ENCODE measurements at regions not wholly inside any gene's neighbourhood (a gene's known extent, or its start where the extent isn't known, plus 50 kb on each side); places are given as distances from the start of the nearest gene placed in this dataset.
"Not testable (repeated sequence)": the region's sequence is repeated elsewhere in the genome, so short reads cannot be mapped to it uniquely, and the experiment has no call there.

DNA sequence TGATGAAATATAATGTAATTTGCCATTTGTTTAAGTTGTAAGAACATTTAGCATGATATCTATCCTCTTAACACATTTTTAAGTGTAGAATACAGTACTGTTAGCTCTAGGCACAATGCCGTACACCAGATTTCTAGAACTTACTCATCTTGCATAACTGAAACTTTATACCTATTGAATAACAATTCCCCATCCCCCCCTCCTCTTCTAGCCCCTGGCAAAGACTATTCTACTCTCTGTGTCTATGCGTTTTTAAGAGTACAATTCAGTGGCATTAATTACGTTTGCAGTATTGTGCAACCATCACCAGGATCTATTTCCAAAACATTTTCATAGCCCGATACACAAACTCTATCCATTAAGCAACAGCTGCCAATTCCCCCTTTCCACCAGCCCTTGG lies 261.7 kb downstream of the PLOD2 start:
- no peak for DNase-seq (ENCODE audit: low read depth in 2 of 2)

DNA sequence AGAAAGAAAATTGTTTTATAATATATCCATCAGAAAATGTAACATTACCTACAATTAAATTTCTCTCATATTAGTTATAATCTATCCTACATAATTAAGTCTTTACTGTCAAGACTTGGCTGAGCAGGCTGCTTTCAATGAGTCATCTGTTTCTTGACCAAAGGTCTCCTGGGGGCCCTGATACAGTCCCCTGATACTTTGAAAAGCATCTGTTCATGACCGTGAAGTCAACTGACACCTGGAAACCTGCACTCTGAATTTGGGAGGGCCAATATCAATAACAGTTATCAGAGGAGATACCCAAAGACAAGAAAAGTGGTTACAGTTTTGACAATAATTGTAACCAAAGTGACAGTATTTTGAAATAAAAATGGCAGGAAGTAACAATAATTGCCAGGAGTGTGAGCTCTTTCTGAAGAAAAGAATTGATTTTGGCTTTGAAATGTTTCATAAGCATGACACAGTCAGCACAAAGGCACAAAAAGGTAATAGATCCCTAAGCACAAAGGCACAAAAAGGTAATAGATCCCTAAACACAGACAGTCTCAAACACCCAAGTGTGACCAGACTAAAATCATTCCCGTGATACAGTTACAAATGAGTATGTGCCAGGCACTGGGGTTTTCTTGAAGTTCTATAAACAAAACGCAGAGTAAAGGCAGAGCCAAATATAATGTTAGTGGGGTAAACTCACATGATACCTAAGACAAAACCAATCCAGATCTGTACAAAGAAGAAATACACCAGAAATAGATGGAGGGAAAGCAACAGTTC lies 260.7 kb downstream of the PLOD2 start:
- DNase-seq (ENCODE audit: low read depth in 2 of 2) = no peak

DNA sequence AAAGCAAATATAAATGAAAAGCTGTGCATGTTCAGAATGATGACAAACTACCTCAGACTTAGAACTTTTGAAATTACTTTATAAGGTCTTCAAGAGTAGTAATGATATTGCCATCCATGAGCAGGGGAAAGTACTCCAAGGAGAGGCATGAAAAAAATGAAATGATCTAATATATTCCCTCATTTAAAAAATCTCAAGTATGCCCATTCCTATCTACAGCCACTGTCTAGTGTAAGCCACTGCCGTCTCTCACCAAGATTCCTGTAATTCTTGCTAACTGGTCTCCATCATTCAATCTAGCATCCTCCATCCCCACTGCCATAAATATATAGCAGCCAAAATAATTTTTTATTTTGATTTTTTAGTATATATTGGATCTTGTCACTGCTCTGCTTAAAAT lies 258.8 kb downstream of the PLOD2 start:
- DNase-seq (ENCODE audit: low read depth in 2 of 2) = no peak

DNA sequence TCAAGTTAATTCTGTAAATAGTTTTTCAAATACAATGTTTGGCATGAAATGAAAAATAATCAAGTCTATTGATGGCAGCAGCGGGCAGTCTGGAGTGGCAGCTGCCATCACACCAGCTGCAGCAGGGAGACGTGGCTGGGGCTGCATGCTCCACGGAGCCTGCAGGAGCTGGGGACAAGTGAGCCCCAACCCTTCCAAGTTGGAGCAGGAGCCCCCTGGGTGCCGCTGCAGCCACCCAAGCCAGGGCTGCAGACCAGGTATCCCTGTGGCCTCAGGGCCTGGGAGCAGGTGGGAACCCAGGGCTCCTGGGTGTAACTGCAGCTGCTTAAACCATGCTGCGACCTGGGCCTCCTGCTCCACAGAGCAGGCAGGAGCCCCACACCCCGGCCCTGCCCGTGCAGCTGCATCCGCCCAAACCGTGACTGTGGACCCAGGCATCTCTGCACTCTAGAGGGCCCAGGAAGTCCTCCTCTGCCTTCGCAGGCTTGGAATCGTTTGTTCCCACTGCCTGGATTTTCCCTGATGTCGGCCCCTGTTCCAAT lies 257.4 kb downstream of the PLOD2 start:
- DNase-seq (ENCODE audit: low read depth in 2 of 2) = no peak

DNA sequence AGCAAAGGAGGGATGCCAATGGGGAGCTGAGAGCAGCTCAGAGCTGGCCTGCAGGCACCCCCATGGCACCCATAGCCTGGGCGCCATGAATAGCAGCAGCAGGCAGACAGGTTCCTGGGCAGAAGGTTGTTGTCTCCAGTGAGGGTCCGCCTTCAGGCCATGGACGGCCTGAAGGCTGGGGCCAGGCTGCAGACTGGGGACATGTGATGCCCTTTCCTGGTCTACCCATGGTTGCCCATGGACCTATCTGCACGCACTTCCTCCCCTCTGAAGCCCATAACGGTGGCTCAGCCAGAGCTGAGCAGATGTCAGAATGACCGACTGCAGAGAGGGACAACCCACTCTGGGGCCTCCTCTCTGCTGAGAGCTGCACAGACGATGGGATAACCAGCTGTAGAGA lies 256.8 kb downstream of the PLOD2 start:
- DNase-seq (ENCODE audit: low read depth in 2 of 2) = no peak

DNA sequence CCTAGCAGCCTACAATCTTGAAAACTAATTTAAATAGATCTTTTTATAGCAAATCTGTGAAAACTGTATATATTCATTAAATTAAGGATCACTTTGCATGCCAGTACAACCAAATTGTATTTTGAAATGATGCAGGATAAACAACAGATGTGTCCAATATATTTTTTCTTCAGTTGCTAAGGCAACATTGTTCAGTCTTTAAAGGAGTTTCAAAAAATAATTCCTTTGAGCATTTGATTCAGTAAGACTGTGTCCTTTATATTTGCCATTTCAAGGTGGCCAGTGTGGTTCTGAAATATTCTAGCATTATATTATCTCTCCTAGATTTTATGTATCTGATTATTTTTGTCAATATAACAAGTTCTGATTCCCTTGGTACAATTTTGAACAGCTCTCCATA lies 254.7 kb downstream of the PLOD2 start:
- DNase-seq (ENCODE audit: low read depth in 2 of 2) = no peak

DNA sequence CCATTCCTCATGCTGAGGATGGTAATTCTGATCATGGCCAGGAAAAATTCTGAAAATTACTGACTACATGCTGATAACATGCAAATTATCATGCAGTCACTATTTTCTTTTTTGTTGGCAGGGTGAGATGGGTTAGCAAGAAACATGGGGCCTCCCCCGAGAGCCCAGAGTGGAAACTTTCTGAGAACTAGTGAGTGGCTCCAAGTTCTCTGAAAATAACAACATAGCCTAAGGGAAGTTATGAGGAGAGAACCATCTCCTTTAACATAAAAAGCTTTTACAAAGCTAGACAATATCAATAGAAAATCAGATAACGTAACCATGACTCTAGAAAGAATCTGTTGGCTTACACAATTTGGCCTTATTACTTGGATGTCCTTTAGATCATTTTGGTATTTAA lies 254.2 kb downstream of the PLOD2 start:
- DNase-seq (ENCODE audit: low read depth in 2 of 2) = no peak

DNA sequence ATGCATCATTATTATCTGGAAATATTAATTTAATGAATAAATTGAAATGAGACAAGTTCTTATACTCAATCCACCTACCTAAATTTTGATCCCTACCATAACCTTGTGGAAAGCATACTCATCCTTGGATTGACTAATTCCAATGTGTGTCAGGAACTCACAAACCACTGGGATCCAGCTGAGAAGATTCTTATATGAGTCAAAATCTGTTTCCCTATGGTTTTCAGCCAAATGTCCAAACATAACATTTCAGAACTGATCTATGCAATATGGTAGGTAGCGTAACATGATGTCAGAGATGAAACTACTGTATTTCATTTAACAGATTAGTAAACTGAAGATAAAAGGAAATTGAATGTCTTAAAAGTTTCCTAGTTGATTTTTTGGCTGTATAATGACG lies 250.0 kb downstream of the PLOD2 start:
- no peak for DNase-seq (ENCODE audit: low read depth in 2 of 2)

DNA sequence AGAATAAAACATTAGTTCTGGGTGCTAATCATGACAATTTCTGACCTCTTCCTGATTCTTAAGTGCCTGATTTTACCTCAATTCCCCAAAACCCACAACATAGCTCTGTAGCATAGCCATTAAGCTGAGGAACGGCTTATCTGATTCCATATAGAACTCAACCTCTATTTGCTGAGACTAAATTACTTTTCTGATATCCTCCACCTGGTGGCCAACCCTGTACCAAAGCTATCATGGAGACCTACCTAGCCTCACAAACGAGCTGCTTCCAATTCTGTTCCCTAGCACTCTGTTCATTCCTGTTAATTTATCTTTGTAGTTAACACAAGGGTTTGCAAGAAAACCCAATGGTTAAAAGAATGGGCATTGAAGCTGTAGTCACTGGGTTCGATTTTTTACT lies 245.2 kb downstream of the PLOD2 start:
- no peak for DNase-seq (ENCODE audit: low read depth in 2 of 2)

DNA sequence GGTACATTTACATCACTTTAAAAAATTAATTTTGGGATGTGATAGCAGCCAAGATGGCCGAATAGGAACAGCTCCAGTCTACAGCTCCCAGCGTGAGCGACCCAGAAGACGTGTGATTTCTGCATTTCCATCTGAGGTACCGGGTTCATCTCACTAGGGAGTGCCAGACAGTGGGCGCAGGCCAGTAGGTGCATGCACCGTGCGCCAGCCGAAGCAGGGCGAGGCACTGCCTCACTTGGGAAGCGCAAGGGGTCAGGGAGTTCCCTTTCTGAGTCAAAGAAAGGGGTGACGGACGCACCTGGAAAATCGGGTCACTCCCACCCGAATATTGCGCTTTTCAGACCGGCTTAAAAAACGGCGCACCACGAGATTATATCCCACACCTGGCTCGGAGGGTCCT lies 233.2 kb downstream of the PLOD2 start:
- not testable (repeated sequence) for DNase-seq (ENCODE audit: low read depth in 2 of 2)

DNA sequence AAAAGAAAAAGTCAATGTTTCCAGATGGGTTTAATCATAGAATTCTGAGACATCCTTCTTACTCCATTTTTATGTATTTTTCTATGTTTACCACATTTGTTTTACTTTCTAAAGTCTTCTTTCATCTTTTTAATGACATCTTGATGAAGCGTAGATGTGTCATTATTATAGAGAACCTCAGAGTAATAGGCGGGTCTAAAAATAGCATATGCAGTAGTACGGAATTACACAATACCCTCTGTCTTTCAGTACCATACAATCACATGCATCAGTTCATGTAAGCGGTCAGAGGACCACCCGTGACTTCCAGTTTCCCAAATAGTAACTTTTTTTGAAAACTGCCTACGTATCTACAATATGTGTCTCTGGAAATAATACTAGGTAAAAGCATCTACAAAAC lies 224.0 kb downstream of the PLOD2 start:
- DNase-seq (ENCODE audit: low read depth in 2 of 2) = no peak

DNA sequence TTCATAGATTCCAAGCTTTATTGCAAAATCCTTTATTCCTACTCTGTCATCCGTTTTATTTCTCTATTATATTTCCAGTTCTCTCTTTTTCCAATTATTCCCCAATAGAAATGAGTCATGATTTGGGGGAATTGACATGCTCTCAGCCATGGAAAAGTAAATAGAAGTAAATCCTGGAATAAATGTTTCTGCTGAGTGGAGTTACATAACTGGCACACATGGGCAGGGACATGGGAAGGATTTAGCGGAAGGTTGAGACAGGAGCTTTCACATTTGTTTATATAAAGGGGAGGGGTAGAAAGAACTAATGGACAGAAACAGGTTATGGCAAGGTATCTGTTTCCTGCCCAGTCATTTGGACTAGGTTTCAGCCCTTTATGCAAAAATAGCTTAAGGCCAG lies 221.6 kb downstream of the PLOD2 start:
- no peak for DNase-seq (ENCODE audit: low read depth in 2 of 2)

DNA sequence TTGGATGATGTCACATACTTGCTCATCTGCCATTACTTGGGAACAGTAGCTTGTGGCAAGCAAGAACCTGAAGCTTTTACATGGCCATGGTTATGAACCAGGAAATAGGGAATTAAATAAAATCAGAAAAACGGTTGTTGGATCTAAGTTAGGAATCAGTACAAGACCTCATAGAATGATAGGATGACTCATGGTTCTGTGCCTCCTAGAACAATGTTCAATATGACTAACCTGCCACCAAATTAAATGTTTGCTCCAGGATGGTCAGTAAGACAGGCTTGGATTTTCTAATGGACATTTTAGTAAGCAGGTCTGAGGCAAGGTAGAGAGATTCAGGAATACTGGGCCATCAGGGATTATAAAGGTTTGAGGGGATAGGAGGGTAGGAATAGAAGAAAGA lies 218.9 kb downstream of the PLOD2 start:
- DNase-seq (ENCODE audit: low read depth in 2 of 2) = no peak

DNA sequence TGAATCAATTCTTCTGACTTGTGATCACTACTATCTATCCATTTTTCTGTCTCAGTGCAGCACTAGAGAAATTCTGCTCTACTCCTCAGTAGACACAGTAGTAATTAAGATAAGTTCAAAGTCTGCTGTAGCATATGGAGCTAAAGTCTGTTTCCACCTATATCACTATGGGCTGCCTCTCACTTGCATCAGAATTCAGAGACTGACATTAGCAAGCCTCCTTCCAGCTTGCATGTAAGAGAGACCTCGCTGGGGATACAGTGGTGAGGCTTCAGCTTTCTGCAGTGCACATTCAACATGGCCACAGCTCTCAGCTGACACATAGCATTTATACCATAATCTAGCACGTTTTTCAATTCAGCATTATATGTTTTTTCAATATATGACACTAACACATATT lies 217.0 kb downstream of the PLOD2 start:
- DNase-seq (ENCODE audit: low read depth in 2 of 2) = no peak

DNA sequence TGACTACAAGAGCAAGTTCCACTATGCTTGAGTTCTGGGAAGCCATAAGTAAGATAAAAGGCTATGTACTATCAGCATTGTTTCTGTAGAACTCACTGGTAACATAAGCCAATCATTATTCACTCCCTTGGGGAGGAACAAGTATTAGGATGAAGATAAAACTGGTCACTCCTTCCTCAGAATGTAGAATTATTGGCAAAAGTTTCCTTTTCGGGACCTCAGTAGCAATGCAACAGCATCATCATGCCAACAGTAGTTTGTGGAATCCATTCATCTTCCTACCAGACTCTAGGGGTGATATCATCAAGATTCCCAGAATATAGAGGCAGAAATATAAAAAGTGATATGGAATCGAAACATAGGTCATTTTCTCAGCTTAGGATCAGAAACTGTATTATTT lies 209.5 kb downstream of the PLOD2 start:
- DNase-seq (ENCODE audit: low read depth in 2 of 2) = no peak

DNA sequence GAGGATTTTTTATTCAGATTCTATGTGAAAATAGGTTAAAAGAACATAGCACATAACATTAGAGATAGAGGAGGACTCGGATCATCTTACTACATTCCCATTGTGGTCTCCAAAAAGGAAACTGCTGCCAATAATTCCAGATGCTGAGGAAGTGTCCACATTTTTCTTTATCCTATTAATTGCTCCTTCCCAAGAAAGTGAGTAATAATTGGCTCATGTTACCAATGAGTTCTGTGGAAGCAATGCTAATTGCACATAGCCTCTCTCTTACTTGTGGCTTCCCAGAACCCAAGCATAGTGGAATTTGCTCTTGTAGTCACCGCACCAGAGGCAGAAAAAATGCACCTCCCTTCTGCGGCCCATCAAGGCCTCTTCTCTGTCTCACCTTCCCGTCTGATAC lies 208.4 kb downstream of the PLOD2 start:
- no peak for DNase-seq (ENCODE audit: low read depth in 2 of 2)

DNA sequence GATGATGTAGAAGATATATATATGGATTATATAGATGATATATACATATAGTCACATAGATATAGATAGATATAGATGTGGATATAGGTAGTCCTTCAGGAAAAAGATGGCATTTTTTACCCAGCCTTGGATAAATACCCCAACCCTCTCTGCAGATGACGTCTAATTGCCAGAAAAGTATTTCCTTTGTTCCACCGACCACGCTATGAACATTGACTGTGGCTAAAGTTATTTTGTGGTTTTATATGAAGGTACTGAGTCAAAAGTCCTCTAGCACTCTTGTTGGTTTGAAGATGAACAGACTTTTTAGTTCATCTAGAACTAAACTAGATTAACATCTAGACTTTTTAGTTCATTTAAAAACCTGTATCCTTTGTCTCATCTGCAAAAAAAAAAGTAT lies 207.7 kb downstream of the PLOD2 start:
- no peak for DNase-seq (ENCODE audit: low read depth in 2 of 2)

DNA sequence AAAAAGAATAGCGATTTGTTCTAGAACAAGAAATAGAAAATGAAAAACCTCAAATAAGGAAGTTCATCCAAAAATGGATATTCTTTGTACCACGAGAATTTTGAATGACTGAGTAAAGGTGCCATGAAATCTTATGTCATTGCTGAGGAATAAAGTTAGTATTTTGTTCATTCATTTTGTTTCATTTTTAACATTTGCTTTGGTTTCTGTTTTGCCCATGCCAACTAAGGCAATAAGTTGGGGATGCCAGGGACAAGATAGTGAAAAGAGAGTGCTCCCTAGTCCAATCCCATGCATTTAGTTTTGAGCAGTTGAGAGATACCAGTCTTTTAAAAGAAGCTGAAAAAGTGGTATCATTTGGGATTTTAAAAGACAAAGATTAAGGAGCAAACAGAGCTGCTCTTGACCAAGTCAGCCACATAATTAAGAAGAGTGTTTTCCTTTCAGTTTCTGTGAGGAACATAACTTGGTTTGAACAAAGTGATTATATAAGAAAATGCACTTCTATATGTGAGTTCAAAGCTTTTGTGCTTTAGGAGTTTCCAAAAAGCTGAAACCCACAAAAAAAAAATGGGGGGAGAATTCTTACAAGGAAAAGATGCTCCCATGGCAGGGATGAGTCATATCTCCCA lies 201.4 kb downstream of the PLOD2 start:
- no peak for DNase-seq (ENCODE audit: low read depth in 2 of 2)

DNA sequence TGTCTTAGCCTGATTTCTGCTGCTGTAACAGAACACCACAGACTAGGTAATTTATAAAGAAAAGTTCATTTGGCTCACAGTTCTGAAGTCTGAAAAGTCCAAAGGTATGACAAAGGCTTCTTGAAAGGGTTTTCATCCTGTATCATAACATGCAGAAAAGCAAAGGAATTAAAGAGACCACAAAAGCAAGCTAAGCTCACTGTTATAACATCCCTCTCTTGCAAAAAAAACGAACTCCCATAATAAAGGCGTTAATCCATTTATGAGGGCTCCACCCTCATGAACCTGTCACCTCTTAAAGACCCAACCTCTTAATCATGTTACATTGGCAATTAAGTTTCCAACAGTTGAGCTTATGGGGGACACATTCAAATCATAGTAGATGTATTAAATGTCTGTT lies 197.9 kb downstream of the PLOD2 start:
- DNase-seq (ENCODE audit: low read depth in 2 of 2) = no peak

DNA sequence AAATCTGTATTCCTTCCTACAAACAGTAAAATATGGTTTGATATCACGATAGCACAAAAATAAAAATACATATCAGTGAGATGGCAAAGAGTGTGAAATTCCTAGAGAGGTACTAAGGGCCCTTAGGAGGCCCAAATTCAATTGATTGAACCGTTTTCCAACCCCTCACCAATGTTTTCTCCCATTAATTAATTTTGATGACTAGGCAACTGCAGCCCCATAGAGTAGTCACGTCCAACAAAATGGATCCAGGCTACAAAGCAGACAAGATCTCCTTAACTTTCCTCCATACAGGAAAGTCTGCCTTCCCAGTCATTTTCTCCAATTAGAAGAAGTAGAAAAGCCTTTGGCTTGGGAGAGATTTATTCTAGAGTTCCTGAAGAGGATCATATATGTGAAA lies 193.9 kb downstream of the PLOD2 start:
- no peak for DNase-seq (ENCODE audit: low read depth in 2 of 2)

DNA sequence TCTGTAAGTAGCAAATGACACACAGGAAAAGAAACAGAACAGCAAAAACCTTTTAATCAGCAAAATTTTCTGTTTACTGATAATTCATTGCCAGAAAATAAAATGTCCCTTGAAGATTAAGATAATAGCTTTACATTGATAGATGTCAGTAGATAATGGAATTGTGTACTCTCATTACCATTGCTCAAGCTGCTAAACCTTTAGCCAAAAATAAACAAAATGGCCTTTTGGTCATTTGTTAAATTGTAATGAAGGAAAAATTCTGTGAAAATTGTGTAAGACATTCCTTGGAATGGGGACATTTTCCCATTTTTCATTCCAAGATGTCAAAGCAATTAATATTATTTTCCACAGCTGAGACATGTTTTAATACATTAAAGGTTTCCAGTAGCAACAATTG lies 189.8 kb downstream of the PLOD2 start:
- DNase-seq (ENCODE audit: low read depth in 2 of 2) = no peak

DNA sequence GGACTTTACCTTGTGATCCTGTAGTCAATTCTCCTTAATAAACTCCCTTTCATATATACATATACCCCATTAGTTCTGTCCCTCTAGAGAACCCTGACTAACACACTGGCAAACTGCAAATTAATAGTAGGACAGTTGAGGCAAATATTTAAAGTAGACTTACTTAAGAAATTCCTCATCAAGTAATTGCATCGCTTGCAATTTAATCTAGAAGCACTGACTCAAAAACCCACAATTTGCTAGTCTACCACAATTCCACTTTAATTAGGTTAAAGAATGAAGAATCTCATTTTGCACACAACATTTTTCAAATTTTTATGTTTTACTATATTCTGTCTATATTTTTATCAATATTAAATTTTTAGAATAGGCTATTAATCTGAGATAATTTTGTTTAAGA lies 188.1 kb downstream of the PLOD2 start:
- no peak for DNase-seq (ENCODE audit: low read depth in 2 of 2)

DNA sequence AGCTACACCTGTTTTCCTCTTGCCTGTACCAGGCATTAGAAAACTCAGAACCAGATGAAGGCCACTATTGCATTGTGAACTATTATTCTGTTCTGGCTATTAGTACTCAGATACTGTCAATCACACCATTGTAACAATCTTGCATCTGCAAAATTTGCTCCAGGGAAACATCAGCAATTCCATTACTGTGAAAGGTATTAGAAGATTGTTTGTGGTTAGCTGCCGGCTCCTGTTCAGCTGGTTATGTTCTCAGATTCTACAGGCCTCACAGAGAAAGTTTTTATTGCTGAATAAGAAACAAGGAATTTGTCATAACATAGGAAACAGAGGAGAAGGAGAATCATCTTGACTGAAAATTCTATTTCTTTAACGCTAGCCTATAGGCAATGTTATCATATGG lies 179.9 kb downstream of the PLOD2 start:
- no peak for DNase-seq (ENCODE audit: low read depth in 2 of 2)

Data from dermis microvascular lymphatic vessel endothelial cell (primary cell).